ENCODE measurements at regions not wholly inside any gene's neighbourhood (a gene's known extent, or its start where the extent isn't known, plus 50 kb on each side); places are given as distances from the start of the nearest gene placed in this dataset.

DNA sequence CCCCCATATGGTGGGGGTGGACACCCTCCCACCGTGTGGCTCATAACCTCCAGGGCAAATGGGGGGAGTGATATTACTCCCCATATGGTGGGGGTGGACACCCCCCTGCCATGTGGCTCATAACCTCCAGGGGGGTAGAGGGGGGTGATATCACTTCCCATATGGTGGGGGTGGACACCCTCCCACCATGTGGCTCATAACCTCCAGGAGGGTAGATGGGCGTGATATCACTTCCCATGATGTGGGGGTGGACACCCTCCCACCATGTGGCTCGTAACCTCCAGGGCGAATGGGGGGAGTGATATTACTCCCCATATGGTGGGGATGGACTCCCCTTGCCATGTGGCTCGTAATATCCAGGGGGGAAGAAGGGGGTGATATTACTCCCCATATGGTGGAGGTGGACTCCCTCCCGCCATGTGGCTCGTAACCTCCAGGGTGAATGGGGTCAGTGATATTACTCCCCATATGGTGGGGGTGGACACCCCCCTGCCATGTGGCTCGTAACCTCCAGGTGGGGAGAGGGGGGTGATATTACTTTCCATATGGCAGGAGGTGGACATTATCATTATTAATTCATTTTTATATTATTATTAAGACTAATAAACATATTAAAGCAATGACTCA, 51.2 kb upstream of the OXA1L start:
- H3K9ac ChIP-seq (ENCODE audit: low read length): no peak overlapping the region
- ChIA-PET CTCF (interaction anchor here (0.6 kb wide), 1 partner anchor 144 kb away, joined by 11 read pairs; no protein-coding TSS in a partner anchor), POLR2A (ENCODE audit: unreplicated experiment) (interaction anchor here (0.7 kb wide), 1 partner anchor 490 kb away, joined by 9 read pairs; no protein-coding TSS in a partner anchor)
- peaks cover 12% of the 10 kb centered on the region for H3K4me1 ChIP-seq (ENCODE audit: insufficient read depth, low read length)
- DNase-seq: no peak
- ATAC-seq: no peak
- H3K79me2 ChIP-seq (ENCODE audit: low read length): no peaks in the 10 kb centered on the region
- no peaks in the 10 kb centered on the region for H3K9me3 ChIP-seq (ENCODE audit: low read length)
- H3K4me2 ChIP-seq (ENCODE audit: low read length): no peak overlapping the region
- intact Hi-C loops (cut with micrococcal nuclease): no loop called here
- no peak overlapping the region for H3K4me3 ChIP-seq (ENCODE audit: low read length)
- BruUV-seq (replicated peaks): no TSS peak
- no peaks in the 10 kb centered on the region for H3K9me2 ChIP-seq (replicated peaks; ENCODE audit: low read length)
- H2AFZ ChIP-seq (ENCODE audit: low read length): no peak overlapping the region
- H3K27me3 ChIP-seq (ENCODE audit: low read length): peaks cover 17% of the 10 kb centered on the region
- no peaks in the 10 kb centered on the region for H3K36me3 ChIP-seq (ENCODE audit: low read depth, low read length)
- no peaks in the 10 kb centered on the region for H4K20me1 ChIP-seq (ENCODE audit: low read length)
- H3K27ac ChIP-seq (ENCODE audit: low read length): no peak overlapping the region
- H3F3A ChIP-seq (ENCODE audit: low read length, unreplicated experiment): no peaks in the 10 kb centered on the region
- no peak for TF ChIP-seq EZH2phosphoT487 (IDR thresholded peaks at IDR 0.05; ENCODE audit: borderline replicate concordance, low read length)
- TF ChIP-seq, protein P1, sequence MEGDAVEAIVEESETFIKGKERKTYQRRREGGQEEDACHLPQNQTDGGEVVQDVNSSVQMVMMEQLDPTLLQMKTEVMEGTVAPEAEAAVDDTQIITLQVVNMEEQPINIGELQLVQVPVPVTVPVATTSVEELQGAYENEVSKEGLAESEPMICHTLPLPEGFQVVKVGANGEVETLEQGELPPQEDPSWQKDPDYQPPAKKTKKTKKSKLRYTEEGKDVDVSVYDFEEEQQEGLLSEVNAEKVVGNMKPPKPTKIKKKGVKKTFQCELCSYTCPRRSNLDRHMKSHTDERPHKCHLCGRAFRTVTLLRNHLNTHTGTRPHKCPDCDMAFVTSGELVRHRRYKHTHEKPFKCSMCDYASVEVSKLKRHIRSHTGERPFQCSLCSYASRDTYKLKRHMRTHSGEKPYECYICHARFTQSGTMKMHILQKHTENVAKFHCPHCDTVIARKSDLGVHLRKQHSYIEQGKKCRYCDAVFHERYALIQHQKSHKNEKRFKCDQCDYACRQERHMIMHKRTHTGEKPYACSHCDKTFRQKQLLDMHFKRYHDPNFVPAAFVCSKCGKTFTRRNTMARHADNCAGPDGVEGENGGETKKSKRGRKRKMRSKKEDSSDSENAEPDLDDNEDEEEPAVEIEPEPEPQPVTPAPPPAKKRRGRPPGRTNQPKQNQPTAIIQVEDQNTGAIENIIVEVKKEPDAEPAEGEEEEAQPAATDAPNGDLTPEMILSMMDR (conservative IDR thresholded peaks at IDR 0.05; ENCODE audit: low read depth, low read length): no peak
- TF ChIP-seq EZH2 (IDR thresholded peaks at IDR 0.05; ENCODE audit: low read length, unreplicated experiment): no peak

DNA sequence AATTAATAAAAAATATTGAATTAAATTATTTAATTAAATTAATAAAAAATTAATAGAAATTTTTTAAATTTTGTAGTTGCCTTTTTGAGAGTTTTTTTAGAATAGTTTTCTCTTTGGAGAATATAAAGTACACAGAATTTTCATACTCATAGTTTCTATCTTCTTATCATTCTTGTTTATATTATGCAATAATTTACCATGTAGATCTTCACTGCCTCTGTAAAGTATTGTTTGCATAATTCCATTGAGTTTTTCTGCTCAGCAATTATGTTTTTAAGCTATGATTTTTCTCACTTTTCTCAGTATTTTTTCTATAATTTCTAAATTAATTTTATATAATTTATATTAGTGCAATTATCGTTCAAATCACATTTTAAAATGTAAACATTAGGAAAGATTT, 50.6 kb upstream of the OXA1L start:
- BruUV-seq (replicated peaks): no TSS peak
- Histone ChIP-seq H3K27ac (ENCODE audit: low read length) (no peak overlapping the region), H3K27me3 (ENCODE audit: low read length) (peaks cover 15% of the 10 kb centered on the region), H3K9ac (ENCODE audit: low read length) (no peak overlapping the region), H3K4me2 (ENCODE audit: low read length) (no peak overlapping the region), H3F3A (ENCODE audit: low read length, unreplicated experiment) (no peaks in the 10 kb centered on the region), H3K79me2 (ENCODE audit: low read length) (no peaks in the 10 kb centered on the region), H3K36me3 (ENCODE audit: low read depth, low read length) (no peaks in the 10 kb centered on the region), H3K4me3 (ENCODE audit: low read length) (no peak overlapping the region), H3K4me1 (ENCODE audit: insufficient read depth, low read length) (peaks cover 12% of the 10 kb centered on the region), H4K20me1 (ENCODE audit: low read length) (no peaks in the 10 kb centered on the region), H3K9me2 (replicated peaks; ENCODE audit: low read length) (no peaks in the 10 kb centered on the region), H3K9me3 (ENCODE audit: low read length) (no peaks in the 10 kb centered on the region), H2AFZ (ENCODE audit: low read length) (no peak overlapping the region)
- no peak for DNase-seq
- intact Hi-C loops (cut with micrococcal nuclease): no loop called here
- no peak for ATAC-seq
- ChIA-PET POLR2A (ENCODE audit: unreplicated experiment) (interaction anchor here (0.7 kb wide), 1 partner anchor 489 kb away, joined by 9 read pairs; no protein-coding TSS in a partner anchor), CTCF (interaction anchor here (0.6 kb wide), 1 partner anchor 144 kb away, joined by 11 read pairs; no protein-coding TSS in a partner anchor)
- no peak for TF ChIP-seq EZH2 (IDR thresholded peaks at IDR 0.05; ENCODE audit: low read length, unreplicated experiment)
- TF ChIP-seq EZH2phosphoT487 (IDR thresholded peaks at IDR 0.05; ENCODE audit: borderline replicate concordance, low read length): no peak
- TF ChIP-seq, protein P1 (conservative IDR thresholded peaks at IDR 0.05; ENCODE audit: low read depth, low read length): no peak
